ENCODE measurements at regions not wholly inside any gene's neighbourhood (a gene's known extent, or its start where the extent isn't known, plus 50 kb on each side); places are given as distances from the start of the nearest gene placed in this dataset.

GRCh38 chr1:187390215-187390818, 561.6 kb downstream of the PLA2G4A start:
- TF ChIP-seq CTCF (IDR thresholded peaks at IDR 0.05; ENCODE audit: low read depth, low read length): no peak
- no peak for DNase-seq (ENCODE audit: extremely low read depth, low read depth)

- no peak for DNase-seq (ENCODE audit: extremely low read depth, low read depth)
- no peak for TF ChIP-seq CTCF (IDR thresholded peaks at IDR 0.05; ENCODE audit: low read depth, low read length)
Observed at GRCh38 chr1:187396226-187396625, 567.5 kb downstream of the PLA2G4A start.

GRCh38 chr1:187396929-187397796, 568.4 kb downstream of the PLA2G4A start:
- no peak for DNase-seq (ENCODE audit: extremely low read depth, low read depth)
- no peak for TF ChIP-seq CTCF (IDR thresholded peaks at IDR 0.05; ENCODE audit: low read depth, low read length)

- TF ChIP-seq CTCF (IDR thresholded peaks at IDR 0.05; ENCODE audit: low read depth, low read length): no peak
- no peak for DNase-seq (ENCODE audit: extremely low read depth, low read depth)
Observed at GRCh38 chr1:187408212-187409004, 579.7 kb downstream of the PLA2G4A start.

GRCh38 chr1:187409341-187409740, 580.6 kb downstream of the PLA2G4A start:
- TF ChIP-seq CTCF (IDR thresholded peaks at IDR 0.05; ENCODE audit: low read depth, low read length): no peak
- DNase-seq (ENCODE audit: extremely low read depth, low read depth): no peak

GRCh38 chr1:187411118-187411517, 582.4 kb downstream of the PLA2G4A start:
- DNase-seq (ENCODE audit: extremely low read depth, low read depth): no peak
- TF ChIP-seq CTCF (IDR thresholded peaks at IDR 0.05; ENCODE audit: low read depth, low read length): no peak
